ENCODE measurements at regions not wholly inside any gene's neighbourhood (a gene's known extent, or its start where the extent isn't known, plus 50 kb on each side); places are given as distances from the start of the nearest gene placed in this dataset.

GRCh38 chr2:217062768-217063167 lies 202.9 kb upstream of the TNP1 start:
- Histone ChIP-seq H3K36me3 (ENCODE audit: control insufficient read depth, insufficient read depth, low read length) (no peaks in the 10 kb centered on the region), H3K27ac (ENCODE audit: low read length) (no peak overlapping the region), H3K4me1 (ENCODE audit: control insufficient read depth, insufficient read depth, low read length) (peaks cover 13% of the 10 kb centered on the region), H3K9me3 (replicated peaks; ENCODE audit: control insufficient read depth, low read depth, low read length) (peaks cover 3% of the 10 kb centered on the region), H3K4me3 (ENCODE audit: low read length) (no peak overlapping the region), H3K27me3 (ENCODE audit: control insufficient read depth, insufficient read depth, low read length) (peaks cover 4% of the 10 kb centered on the region)
- 62% methylated on average over 6 of the region's 6 CpGs for WGBS (ENCODE audit: insufficient coverage)
- no peak for DNase-seq

- H3K9me3 ChIP-seq (replicated peaks; ENCODE audit: control insufficient read depth, low read depth, low read length), result peaks cover 3% of the 10 kb centered on the region
- no peak overlapping the region for H3K4me3 ChIP-seq (ENCODE audit: low read length)
- no peaks in the 10 kb centered on the region for H3K36me3 ChIP-seq (ENCODE audit: control insufficient read depth, insufficient read depth, low read length)
- no peak overlapping the region for H3K27ac ChIP-seq (ENCODE audit: low read length)
- H3K4me1 ChIP-seq (ENCODE audit: control insufficient read depth, insufficient read depth, low read length), result peaks cover 13% of the 10 kb centered on the region
- H3K27me3 ChIP-seq (ENCODE audit: control insufficient read depth, insufficient read depth, low read length), result peaks cover 4% of the 10 kb centered on the region
- WGBS (ENCODE audit: insufficient coverage), result 94% methylated on average over 2 of the region's 7 CpGs
- no peak for DNase-seq
Measured at GRCh38 chr2:217061916-217062505, 202.1 kb upstream of the TNP1 start.

GRCh38 chr2:217060951-217061547 lies 201.2 kb upstream of the TNP1 start:
- WGBS (ENCODE audit: insufficient coverage), result 88% methylated on average over 2 of the region's 3 CpGs
- no peak overlapping the region for H3K4me3 ChIP-seq (ENCODE audit: low read length)
- H3K27ac ChIP-seq (ENCODE audit: low read length), result no peak overlapping the region
- peaks cover 3% of the 10 kb centered on the region for H3K9me3 ChIP-seq (replicated peaks; ENCODE audit: control insufficient read depth, low read depth, low read length)
- H3K36me3 ChIP-seq (ENCODE audit: control insufficient read depth, insufficient read depth, low read length), result no peaks in the 10 kb centered on the region
- H3K27me3 ChIP-seq (ENCODE audit: control insufficient read depth, insufficient read depth, low read length), result no peaks in the 10 kb centered on the region
- H3K4me1 ChIP-seq (ENCODE audit: control insufficient read depth, insufficient read depth, low read length), result peaks cover 13% of the 10 kb centered on the region
- DNase-seq, result no peak

- H3K4me1 ChIP-seq (ENCODE audit: control insufficient read depth, insufficient read depth, low read length), result peaks cover 13% of the 10 kb centered on the region
- WGBS (ENCODE audit: insufficient coverage), result 90% methylated on average over 2 of the region's 2 CpGs
- H3K9me3 ChIP-seq (replicated peaks; ENCODE audit: control insufficient read depth, low read depth, low read length), result peaks cover under 1% of the 10 kb centered on the region
- H3K27me3 ChIP-seq (ENCODE audit: control insufficient read depth, insufficient read depth, low read length), result no peaks in the 10 kb centered on the region
- no peak overlapping the region for H3K4me3 ChIP-seq (ENCODE audit: low read length)
- no peaks in the 10 kb centered on the region for H3K36me3 ChIP-seq (ENCODE audit: control insufficient read depth, insufficient read depth, low read length)
- DNase-seq, result no peak
- H3K27ac ChIP-seq (ENCODE audit: low read length), result no peak overlapping the region
Measured at GRCh38 chr2:217060516-217060915, 200.7 kb upstream of the TNP1 start.

- no peak for DNase-seq
- peaks cover 2% of the 10 kb centered on the region for H3K27me3 ChIP-seq (ENCODE audit: control insufficient read depth, insufficient read depth, low read length)
- H3K4me3 ChIP-seq (ENCODE audit: low read length), result no peak overlapping the region
- H3K27ac ChIP-seq (ENCODE audit: low read length), result no peak overlapping the region
- no peaks in the 10 kb centered on the region for H3K9me3 ChIP-seq (replicated peaks; ENCODE audit: control insufficient read depth, low read depth, low read length)
- 95% methylated on average over 3 of the region's 4 CpGs for WGBS (ENCODE audit: insufficient coverage)
- no peaks in the 10 kb centered on the region for H3K36me3 ChIP-seq (ENCODE audit: control insufficient read depth, insufficient read depth, low read length)
- peaks cover 10% of the 10 kb centered on the region for H3K4me1 ChIP-seq (ENCODE audit: control insufficient read depth, insufficient read depth, low read length)
Measured at GRCh38 chr2:217058791-217059755, 199.2 kb upstream of the TNP1 start.

- no peak overlapping the region for H3K4me3 ChIP-seq (ENCODE audit: low read length)
- H3K4me1 ChIP-seq (ENCODE audit: control insufficient read depth, insufficient read depth, low read length), result peaks cover 13% of the 10 kb centered on the region
- no peak overlapping the region for H3K27ac ChIP-seq (ENCODE audit: low read length)
- whole genome bisulfite sequencing (ENCODE audit: insufficient coverage), result 90% methylated on average over 3 of the region's 3 CpGs
- H3K9me3 ChIP-seq (replicated peaks; ENCODE audit: control insufficient read depth, low read depth, low read length), result no peaks in the 10 kb centered on the region
- no peak for DNase-seq
- peaks cover 2% of the 10 kb centered on the region for H3K27me3 ChIP-seq (ENCODE audit: control insufficient read depth, insufficient read depth, low read length)
- H3K36me3 ChIP-seq (ENCODE audit: control insufficient read depth, insufficient read depth, low read length), result no peaks in the 10 kb centered on the region
Measured at GRCh38 chr2:217057773-217058172, 197.9 kb upstream of the TNP1 start.

- no CpG with 5 or more reads among the region's 1 CpG for WGBS (ENCODE audit: insufficient coverage)
- H3K36me3 ChIP-seq (ENCODE audit: control insufficient read depth, insufficient read depth, low read length), result no peaks in the 10 kb centered on the region
- peaks cover 2% of the 10 kb centered on the region for H3K27me3 ChIP-seq (ENCODE audit: control insufficient read depth, insufficient read depth, low read length)
- H3K9me3 ChIP-seq (replicated peaks; ENCODE audit: control insufficient read depth, low read depth, low read length), result no peaks in the 10 kb centered on the region
- H3K4me3 ChIP-seq (ENCODE audit: low read length), result no peak overlapping the region
- peaks cover 20% of the 10 kb centered on the region for H3K4me1 ChIP-seq (ENCODE audit: control insufficient read depth, insufficient read depth, low read length)
- no peak overlapping the region for H3K27ac ChIP-seq (ENCODE audit: low read length)
- DNase-seq, result no peak
Measured at GRCh38 chr2:217055624-217056023, 195.8 kb upstream of the TNP1 start.

GRCh38 chr2:217054791-217055190 lies 194.9 kb upstream of the TNP1 start:
- no peaks in the 10 kb centered on the region for H3K36me3 ChIP-seq (ENCODE audit: control insufficient read depth, insufficient read depth, low read length)
- peak; percentile 51 for DNase-seq
- H3K27ac ChIP-seq (ENCODE audit: low read length), result no peak overlapping the region
- peaks cover 2% of the 10 kb centered on the region for H3K27me3 ChIP-seq (ENCODE audit: control insufficient read depth, insufficient read depth, low read length)
- no peaks in the 10 kb centered on the region for H3K9me3 ChIP-seq (replicated peaks; ENCODE audit: control insufficient read depth, low read depth, low read length)
- WGBS (ENCODE audit: insufficient coverage), result 54% methylated on average over 3 of the region's 4 CpGs
- no peak overlapping the region for H3K4me3 ChIP-seq (ENCODE audit: low read length)
- H3K4me1 ChIP-seq (ENCODE audit: control insufficient read depth, insufficient read depth, low read length), result peaks cover 25% of the 10 kb centered on the region

- no peaks in the 10 kb centered on the region for H3K36me3 ChIP-seq (ENCODE audit: control insufficient read depth, insufficient read depth, low read length)
- no peak for DNase-seq
- 88% methylated on average over 1 of the region's 2 CpGs for WGBS (ENCODE audit: insufficient coverage)
- H3K4me1 ChIP-seq (ENCODE audit: control insufficient read depth, insufficient read depth, low read length), result peaks cover 39% of the 10 kb centered on the region
- H3K27ac ChIP-seq (ENCODE audit: low read length), result no peak overlapping the region
- no peaks in the 10 kb centered on the region for H3K9me3 ChIP-seq (replicated peaks; ENCODE audit: control insufficient read depth, low read depth, low read length)
- peaks cover 5% of the 10 kb centered on the region for H3K27me3 ChIP-seq (ENCODE audit: control insufficient read depth, insufficient read depth, low read length)
- no peak overlapping the region for H3K4me3 ChIP-seq (ENCODE audit: low read length)
Measured at GRCh38 chr2:217052856-217053577, 193.2 kb upstream of the TNP1 start.

GRCh38 chr2:217051416-217051815 lies 191.6 kb upstream of the TNP1 start:
- H3K27me3 ChIP-seq (ENCODE audit: control insufficient read depth, insufficient read depth, low read length), result peaks cover 5% of the 10 kb centered on the region
- peaks cover 41% of the 10 kb centered on the region for H3K4me1 ChIP-seq (ENCODE audit: control insufficient read depth, insufficient read depth, low read length)
- WGBS (ENCODE audit: insufficient coverage), result no CpG with 5 or more reads among the region's 2 CpGs
- H3K4me3 ChIP-seq (ENCODE audit: low read length), result no peak overlapping the region
- no peaks in the 10 kb centered on the region for H3K9me3 ChIP-seq (replicated peaks; ENCODE audit: control insufficient read depth, low read depth, low read length)
- no peak for DNase-seq
- H3K36me3 ChIP-seq (ENCODE audit: control insufficient read depth, insufficient read depth, low read length), result no peaks in the 10 kb centered on the region
- H3K27ac ChIP-seq (ENCODE audit: low read length), result no peak overlapping the region

Measured in muscle of leg (tissue), 3 donors.